ENCODE measurements at regions not wholly inside any gene's neighbourhood (a gene's known extent, or its start where the extent isn't known, plus 50 kb on each side); places are given as distances from the start of the nearest gene placed in this dataset.

GRCh38 chrX:125954236-125954635, 211.9 kb downstream of the DCAF12L2 start:
- no peaks in the 10 kb centered on the region for H3K27me3 Mint-ChIP-seq (ENCODE audit: insufficient read depth)
- TF ChIP-seq CTCF (conservative IDR thresholded peaks at IDR 0.05) = no peak
- H3K9me3 Mint-ChIP-seq = no peaks in the 10 kb centered on the region
- H3K4me3 Mint-ChIP-seq = no peak overlapping the region
- no peak for DNase-seq
- Histone ChIP-seq H3K27ac (ENCODE audit: low read depth, low read length) (no peak overlapping the region), H3K4me1 (ENCODE audit: control insufficient read depth, insufficient read depth, low read length) (no peaks in the 10 kb centered on the region), H3K4me3 (ENCODE audit: low read length) (no peak overlapping the region), H3K9me3 (ENCODE audit: control insufficient read depth, low read length) (no peaks in the 10 kb centered on the region), H3K27me3 (ENCODE audit: control insufficient read depth, insufficient read depth, low read length, poor library complexity, severe bottlenecking) (no peaks in the 10 kb centered on the region), H3K9ac (ENCODE audit: extremely low read depth, low read length, poor library complexity, severe bottlenecking) (no peak overlapping the region), H3K36me3 (ENCODE audit: control insufficient read depth, insufficient read depth, low read length) (no peaks in the 10 kb centered on the region)
- 75% methylated on average over 2 of the region's 3 CpGs; no CpG with 5 or more reads in 1 of the 2 experiments for whole genome bisulfite sequencing, 2 experiments (ENCODE audit: insufficient coverage in 1 of 2, insufficient read length in 1 of 2)
- no peak overlapping the region for H3K27ac Mint-ChIP-seq
- no peaks in the 10 kb centered on the region for H3K36me3 Mint-ChIP-seq (ENCODE audit: low read depth)
- no peaks in the 10 kb centered on the region for H3K4me1 Mint-ChIP-seq

GRCh38 chrX:125977851-125978250, 188.2 kb downstream of the DCAF12L2 start:
- WGBS, 2 experiments (ENCODE audit: insufficient coverage in 1 of 2, insufficient read length in 1 of 2) = 91% methylated on average over 2 of the region's 2 CpGs; no CpG with 5 or more reads in 1 of the 2 experiments
- Histone ChIP-seq H3K36me3 (ENCODE audit: control insufficient read depth, insufficient read depth, low read length) (no peaks in the 10 kb centered on the region), H3K4me3 (ENCODE audit: low read length) (no peak overlapping the region), H3K9me3 (ENCODE audit: control insufficient read depth, low read length) (no peaks in the 10 kb centered on the region), H3K9ac (ENCODE audit: extremely low read depth, low read length, poor library complexity, severe bottlenecking) (no peak overlapping the region), H3K27ac (ENCODE audit: low read depth, low read length) (no peak overlapping the region), H3K27me3 (ENCODE audit: control insufficient read depth, insufficient read depth, low read length, poor library complexity, severe bottlenecking) (no peaks in the 10 kb centered on the region), H3K4me1 (ENCODE audit: control insufficient read depth, insufficient read depth, low read length) (no peaks in the 10 kb centered on the region)
- Mint-ChIP-seq H3K27me3 (ENCODE audit: insufficient read depth) (peaks cover 3% of the 10 kb centered on the region), H3K4me1 (peaks cover 21% of the 10 kb centered on the region), H3K27ac (no peak overlapping the region), H3K9me3 (peaks cover 1% of the 10 kb centered on the region), H3K4me3 (no peak overlapping the region), H3K36me3 (ENCODE audit: low read depth) (no peaks in the 10 kb centered on the region)
- DNase-seq = no peak
- no peak for TF ChIP-seq CTCF (conservative IDR thresholded peaks at IDR 0.05)

GRCh38 chrX:125998432-125998831, 167.7 kb downstream of the DCAF12L2 start:
- H3K4me3 ChIP-seq (ENCODE audit: low read length) = no peak overlapping the region
- 8% methylated on average over 2 of the region's 2 CpGs; no CpG with 5 or more reads in 1 of the 2 experiments for WGBS, 2 experiments (ENCODE audit: insufficient coverage in 1 of 2, insufficient read length in 1 of 2)
- DNase-seq = no peak
- peak; percentile 86 for TF ChIP-seq CTCF (conservative IDR thresholded peaks at IDR 0.05)
- Mint-ChIP-seq H3K4me3 (no peak overlapping the region), H3K4me1 (peaks cover 13% of the 10 kb centered on the region), H3K27me3 (ENCODE audit: insufficient read depth) (no peaks in the 10 kb centered on the region), H3K36me3 (ENCODE audit: low read depth) (no peaks in the 10 kb centered on the region), H3K9me3 (no peaks in the 10 kb centered on the region), H3K27ac (no peak overlapping the region)
- no peak overlapping the region for H3K27ac ChIP-seq (ENCODE audit: low read depth, low read length)
- H3K27me3 ChIP-seq (ENCODE audit: control insufficient read depth, insufficient read depth, low read length, poor library complexity, severe bottlenecking) = no peaks in the 10 kb centered on the region
- H3K4me1 ChIP-seq (ENCODE audit: control insufficient read depth, insufficient read depth, low read length) = no peaks in the 10 kb centered on the region
- no peaks in the 10 kb centered on the region for H3K9me3 ChIP-seq (ENCODE audit: control insufficient read depth, low read length)
- H3K36me3 ChIP-seq (ENCODE audit: control insufficient read depth, insufficient read depth, low read length) = no peaks in the 10 kb centered on the region
- no peak overlapping the region for H3K9ac ChIP-seq (ENCODE audit: extremely low read depth, low read length, poor library complexity, severe bottlenecking)

Data from endodermal cell (in vitro differentiated cells).